ENCODE measurements at regions not wholly inside any gene's neighbourhood (a gene's known extent, or its start where the extent isn't known, plus 50 kb on each side); places are given as distances from the start of the nearest gene placed in this dataset.

DNA sequence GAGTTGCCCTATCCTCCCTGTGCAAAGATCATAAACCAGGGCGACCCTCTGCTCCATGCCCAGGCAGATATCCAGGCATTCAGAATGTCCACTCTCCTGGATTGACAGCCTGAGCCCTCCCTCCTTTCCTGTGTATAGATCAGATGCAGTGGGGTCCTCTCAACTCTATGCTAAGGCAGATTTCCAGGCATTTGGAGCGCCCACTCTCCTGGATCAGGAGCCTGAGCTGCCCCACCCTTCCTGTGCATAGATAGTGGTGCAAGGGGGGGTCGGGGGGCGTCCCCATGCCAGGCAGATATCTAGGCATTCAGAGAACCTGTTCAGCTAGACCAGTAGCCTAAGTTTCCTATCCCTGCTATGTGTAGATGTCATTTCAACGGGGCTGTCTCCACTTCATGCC lies 941.1 kb downstream of the PCDH19 start:
- intact Hi-C loops (cut with micrococcal nuclease) = no loop called here
- Histone ChIP-seq H2AFZ (ENCODE audit: low read length) (no peak overlapping the region), H3K36me3 (ENCODE audit: low read depth, low read length) (no peaks in the 10 kb centered on the region), H3K27me3 (ENCODE audit: low read length) (no peaks in the 10 kb centered on the region), H3K4me1 (ENCODE audit: insufficient read depth, low read length) (no peaks in the 10 kb centered on the region), H3K9ac (ENCODE audit: low read length) (no peak overlapping the region), H4K20me1 (ENCODE audit: low read length) (no peaks in the 10 kb centered on the region), H3K4me2 (ENCODE audit: low read length) (no peak overlapping the region), H3K27ac (ENCODE audit: low read length) (no peak overlapping the region), H3K9me2 (replicated peaks; ENCODE audit: low read length) (no peaks in the 10 kb centered on the region), H3K4me3 (ENCODE audit: low read length) (no peak overlapping the region), H3K9me3 (ENCODE audit: low read length) (no peaks in the 10 kb centered on the region), H3K79me2 (ENCODE audit: low read length) (no peaks in the 10 kb centered on the region), H3F3A (ENCODE audit: low read length, unreplicated experiment) (no peaks in the 10 kb centered on the region)
- ChIA-PET CTCF (no interaction called here), POLR2A (ENCODE audit: unreplicated experiment) (no interaction called here)
- ATAC-seq (no peak), DNase-seq (no peak)
- no peak for TF ChIP-seq EZH2 (IDR thresholded peaks at IDR 0.05; ENCODE audit: low read length, unreplicated experiment)
- no peak for TF ChIP-seq EZH2phosphoT487 (IDR thresholded peaks at IDR 0.05; ENCODE audit: borderline replicate concordance, low read length)
- TF ChIP-seq, protein P1, sequence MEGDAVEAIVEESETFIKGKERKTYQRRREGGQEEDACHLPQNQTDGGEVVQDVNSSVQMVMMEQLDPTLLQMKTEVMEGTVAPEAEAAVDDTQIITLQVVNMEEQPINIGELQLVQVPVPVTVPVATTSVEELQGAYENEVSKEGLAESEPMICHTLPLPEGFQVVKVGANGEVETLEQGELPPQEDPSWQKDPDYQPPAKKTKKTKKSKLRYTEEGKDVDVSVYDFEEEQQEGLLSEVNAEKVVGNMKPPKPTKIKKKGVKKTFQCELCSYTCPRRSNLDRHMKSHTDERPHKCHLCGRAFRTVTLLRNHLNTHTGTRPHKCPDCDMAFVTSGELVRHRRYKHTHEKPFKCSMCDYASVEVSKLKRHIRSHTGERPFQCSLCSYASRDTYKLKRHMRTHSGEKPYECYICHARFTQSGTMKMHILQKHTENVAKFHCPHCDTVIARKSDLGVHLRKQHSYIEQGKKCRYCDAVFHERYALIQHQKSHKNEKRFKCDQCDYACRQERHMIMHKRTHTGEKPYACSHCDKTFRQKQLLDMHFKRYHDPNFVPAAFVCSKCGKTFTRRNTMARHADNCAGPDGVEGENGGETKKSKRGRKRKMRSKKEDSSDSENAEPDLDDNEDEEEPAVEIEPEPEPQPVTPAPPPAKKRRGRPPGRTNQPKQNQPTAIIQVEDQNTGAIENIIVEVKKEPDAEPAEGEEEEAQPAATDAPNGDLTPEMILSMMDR (conservative IDR thresholded peaks at IDR 0.05; ENCODE audit: low read depth, low read length) = no peak
- no TSS peak for BruUV-seq (replicated peaks)

DNA sequence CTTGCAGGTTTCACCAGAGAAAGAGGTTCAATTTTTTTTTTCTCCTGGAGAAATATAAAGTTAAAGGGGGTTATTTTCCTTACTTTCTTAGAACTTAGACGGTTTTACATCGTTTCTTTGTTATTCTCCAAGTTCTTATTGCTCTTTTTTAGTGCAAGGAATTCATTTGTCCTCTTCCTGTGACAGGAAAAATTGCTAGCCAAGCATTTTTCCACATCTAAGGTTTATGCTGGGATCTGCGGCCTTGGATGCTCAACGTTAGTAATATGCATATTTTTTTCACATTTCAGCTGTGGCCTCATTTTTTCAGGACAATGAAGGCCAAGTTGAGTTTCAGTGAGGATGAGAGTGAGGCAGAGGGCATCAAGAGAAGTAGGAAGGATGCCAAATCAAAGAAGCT lies 948.9 kb downstream of the PCDH19 start:
- CTCF ChIA-PET = no interaction called here
- BruUV-seq (replicated peaks) = no TSS peak
- DNase-seq = no peak

DNA sequence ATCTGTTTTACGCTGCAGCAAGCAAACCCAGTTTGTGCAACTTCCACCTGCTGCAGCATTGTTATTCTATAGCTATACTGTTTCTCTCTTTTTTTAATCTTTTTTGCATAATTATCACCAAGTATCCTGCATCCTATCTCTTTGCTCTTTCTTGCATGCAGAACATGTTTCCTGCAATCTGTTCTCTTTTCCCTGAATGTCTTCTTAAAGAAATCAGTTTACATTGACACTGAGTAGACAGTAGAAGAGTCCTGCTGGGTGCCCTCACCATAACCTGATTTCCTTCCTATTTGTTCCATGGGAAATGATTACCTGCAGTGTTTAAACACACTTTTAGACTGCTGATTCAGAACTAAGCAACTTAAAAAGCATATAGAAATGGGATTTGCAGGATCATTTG lies 964.7 kb downstream of the PCDH19 start:
- intact Hi-C loops (cut with micrococcal nuclease) = no loop called here
- TF ChIP-seq EZH2phosphoT487 (IDR thresholded peaks at IDR 0.05; ENCODE audit: borderline replicate concordance, low read length) (no peak), EZH2 (IDR thresholded peaks at IDR 0.05; ENCODE audit: low read length, unreplicated experiment) (no peak)
- TF ChIP-seq, protein P1 (conservative IDR thresholded peaks at IDR 0.05; ENCODE audit: low read depth, low read length) = no peak
- ATAC-seq = no peak
- H3K27me3 ChIP-seq (ENCODE audit: low read length) = no peaks in the 10 kb centered on the region
- no peaks in the 10 kb centered on the region for H3K9me3 ChIP-seq (ENCODE audit: low read length)
- no TSS peak for BruUV-seq (replicated peaks)
- no peak overlapping the region for H3K9ac ChIP-seq (ENCODE audit: low read length)
- no peak for DNase-seq
- POLR2A ChIA-PET (ENCODE audit: unreplicated experiment) = no interaction called here
- no peaks in the 10 kb centered on the region for H3F3A ChIP-seq (ENCODE audit: low read length, unreplicated experiment)
- H4K20me1 ChIP-seq (ENCODE audit: low read length) = no peaks in the 10 kb centered on the region
- H3K9me2 ChIP-seq (replicated peaks; ENCODE audit: low read length) = no peaks in the 10 kb centered on the region
- H3K36me3 ChIP-seq (ENCODE audit: low read depth, low read length) = no peaks in the 10 kb centered on the region
- no peaks in the 10 kb centered on the region for H3K4me1 ChIP-seq (ENCODE audit: insufficient read depth, low read length)
- H3K27ac ChIP-seq (ENCODE audit: low read length) = no peak overlapping the region
- H3K79me2 ChIP-seq (ENCODE audit: low read length) = no peaks in the 10 kb centered on the region
- no peak overlapping the region for H3K4me3 ChIP-seq (ENCODE audit: low read length)
- H3K4me2 ChIP-seq (ENCODE audit: low read length) = no peak overlapping the region
- CTCF ChIA-PET = no interaction called here
- no peak overlapping the region for H2AFZ ChIP-seq (ENCODE audit: low read length)

More for the DNA sequence above, 948.9 kb downstream of the PCDH19 start:
- H3K79me2 ChIP-seq (ENCODE audit: low read length) = no peaks in the 10 kb centered on the region
- H4K20me1 ChIP-seq (ENCODE audit: low read length) = no peaks in the 10 kb centered on the region
- H3K27ac ChIP-seq (ENCODE audit: low read length) = no peak overlapping the region
- TF ChIP-seq EZH2phosphoT487 (IDR thresholded peaks at IDR 0.05; ENCODE audit: borderline replicate concordance, low read length) = no peak
- TF ChIP-seq, protein P1 (conservative IDR thresholded peaks at IDR 0.05; ENCODE audit: low read depth, low read length) = no peak
- TF ChIP-seq EZH2 (IDR thresholded peaks at IDR 0.05; ENCODE audit: low read length, unreplicated experiment) = no peak
- intact Hi-C loops (cut with micrococcal nuclease) = no loop called here
- H2AFZ ChIP-seq (ENCODE audit: low read length) = no peak overlapping the region
- H3K9ac ChIP-seq (ENCODE audit: low read length) = no peak overlapping the region
- H3K27me3 ChIP-seq (ENCODE audit: low read length) = no peaks in the 10 kb centered on the region
- H3K9me3 ChIP-seq (ENCODE audit: low read length) = no peaks in the 10 kb centered on the region
- ATAC-seq = no peak
- POLR2A ChIA-PET (ENCODE audit: unreplicated experiment) = no interaction called here
- no peaks in the 10 kb centered on the region for H3F3A ChIP-seq (ENCODE audit: low read length, unreplicated experiment)
- H3K36me3 ChIP-seq (ENCODE audit: low read depth, low read length) = no peaks in the 10 kb centered on the region
- H3K9me2 ChIP-seq (replicated peaks; ENCODE audit: low read length) = no peaks in the 10 kb centered on the region
- H3K4me2 ChIP-seq (ENCODE audit: low read length) = no peak overlapping the region
- no peaks in the 10 kb centered on the region for H3K4me1 ChIP-seq (ENCODE audit: insufficient read depth, low read length)
- H3K4me3 ChIP-seq (ENCODE audit: low read length) = no peak overlapping the region
